SK-N-MC (cell line): ENCODE measurements at regions not wholly inside any gene's neighbourhood (a gene's known extent, or its start where the extent isn't known, plus 50 kb on each side); places are given as distances from the start of the nearest gene placed in this dataset.

ENCODE experiments used
- EZH2 ChIP-seq: fragments of 200-600 bp; sonication (generic); IDR thresholded peaks from one replicate; pipeline ENCODE4 v1.6.1; 2017; ENCODE audit warnings: antibody characterized with exemption
- FOXP2 ChIP-seq: optimal IDR thresholded peaks from 2 replicates; pipeline ENCODE3; 2011; ENCODE audit warnings: mild to moderate bottlenecking, moderate library complexity; ENCODE audit not compliant: insufficient read depth; ENCODE audit errors: extremely low read length, control extremely low read depth
- POLR2AphosphoS5 ChIP-seq: IDR thresholded peaks from 2 replicates; pipeline ENCODE4 v1.6.1; 2012; ENCODE audit warnings: mild to moderate bottlenecking, low read depth, low read length, borderline replicate concordance

DNA sequence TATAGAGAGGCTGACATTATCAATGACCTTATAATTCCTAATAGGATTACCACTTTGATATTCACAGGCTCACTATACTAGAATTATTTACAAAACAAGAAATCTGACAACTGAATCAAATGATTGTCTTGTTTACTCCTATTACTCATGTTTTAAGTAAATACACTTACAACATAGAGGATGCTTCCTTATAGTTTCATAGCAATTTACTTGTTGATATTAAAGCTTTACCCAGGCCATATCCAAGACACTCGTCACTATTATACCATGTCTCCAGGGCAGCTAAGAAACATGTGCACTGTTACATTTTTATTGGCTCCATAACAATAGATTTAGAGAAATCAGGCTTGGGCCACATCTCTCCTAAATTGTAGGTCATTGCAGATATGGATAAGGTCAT lies 276.9 kb downstream of the HGF start:
- TF ChIP-seq FOXP2 (no peak), POLR2AphosphoS5 (no peak), EZH2 (no peak)
